ENCODE measurements at regions not wholly inside any gene's neighbourhood (a gene's known extent, or its start where the extent isn't known, plus 50 kb on each side); places are given as distances from the start of the nearest gene placed in this dataset.

GRCh38 chr12:75971253-75971652, 60.3 kb downstream of the PHLDA1 start:
- TF ChIP-seq POLR2A (conservative IDR thresholded peaks at IDR 0.05), result no peak
- no peak for TF ChIP-seq CTCF (IDR thresholded peaks at IDR 0.05 in 2 of 3, conservative IDR thresholded peaks at IDR 0.05 in 1 of 3; ENCODE audit: insufficient read depth in 2 of 3, low read depth in 1 of 3, low read length in 3 of 3)
- no peak for TF ChIP-seq ARID2 (IDR thresholded peaks at IDR 0.05)
